Liver (tissue), 7 donors: ENCODE measurements at regions not wholly inside any gene's neighbourhood (a gene's known extent, or its start where the extent isn't known, plus 50 kb on each side); places are given as distances from the start of the nearest gene placed in this dataset.

Experiments
- DNase-seq: peaks from one replicate; pipeline ENCODE4 v3.0.0-alpha.2; 2017; ENCODE audit warnings: low spot score
- H3K27ac ChIP-seq, 2 donors: one replicate each; pipeline ENCODE4 v1.7.0; 2013; ENCODE audit warnings: inconsistent platforms in 2 of 2, low read length in 2 of 2, control low read depth in 1 of 2, low read depth in 1 of 2, mild to moderate bottlenecking in 1 of 2
- H3K27me3 ChIP-seq, 4 donors: one replicate each; pipeline versions ENCODE4 v1.6.1 to v1.7.0; 2013; ENCODE audit warnings: low read length in 3 of 4, inconsistent platforms in 1 of 4, mild to moderate bottlenecking in 1 of 4, moderate library complexity in 1 of 4; ENCODE audit not compliant: control insufficient read depth in 4 of 4, insufficient read depth in 4 of 4
- H3K36me3 ChIP-seq, 4 donors: one replicate each; pipeline versions ENCODE4 v1.6.1 to v1.7.0; 2013; ENCODE audit warnings: low read length in 3 of 4, mild to moderate bottlenecking in 3 of 4, low read depth in 1 of 4, moderate library complexity in 1 of 4; ENCODE audit not compliant: control insufficient read depth in 4 of 4, insufficient read depth in 3 of 4
- H3K4me1 ChIP-seq, 4 donors: one replicate each; pipeline versions ENCODE4 v1.6.1 to v1.7.0; 2013; ENCODE audit warnings: low read length in 3 of 4, mild to moderate bottlenecking in 3 of 4, moderate library complexity in 1 of 4; ENCODE audit not compliant: control insufficient read depth in 4 of 4, insufficient read depth in 4 of 4
- H3K4me3 ChIP-seq, 3 donors: one replicate each; pipeline versions ENCODE4 v1.6.1 to v1.7.0; 2013; ENCODE audit warnings: low read length in 3 of 3, control low read depth in 1 of 3, low read depth in 1 of 3, mild to moderate bottlenecking in 1 of 3
- H3K9ac ChIP-seq, 2 donors: one replicate each; pipeline ENCODE4 v1.7.0; 2013; ENCODE audit warnings: low read length in 2 of 2, mild to moderate bottlenecking in 2 of 2, moderate library complexity in 2 of 2, control low read depth in 1 of 2, low read depth in 1 of 2
- H3K9me3 ChIP-seq, 4 donors: one replicate each; pipeline versions ENCODE4 v1.6.1 to v1.7.0; 2013; ENCODE audit warnings: low read length in 3 of 4; ENCODE audit not compliant: control insufficient read depth in 4 of 4
- ATF3 ChIP-seq: IDR thresholded peaks from 2 replicates; pipeline ENCODE4 v1.6.1; 2016; ENCODE audit warnings: antibody characterized with exemption
- EGR1 ChIP-seq, 2 donors: IDR thresholded peaks; 2 replicates each; pipeline ENCODE4 v1.6.1; 2016 to 2018; ENCODE audit warnings: antibody characterized with exemption in 2 of 2, low read depth in 2 of 2
- FOXA1 ChIP-seq: IDR thresholded peaks from 2 replicates; pipeline ENCODE4 v1.6.1; 2016; ENCODE audit warnings: antibody characterized with exemption
- FOXA2 ChIP-seq: IDR thresholded peaks from 2 replicates; pipeline ENCODE4 v1.6.1; 2016; ENCODE audit warnings: antibody characterized with exemption
- GABPA ChIP-seq, 2 donors: IDR thresholded peaks in 1 of 2; conservative IDR thresholded peaks in 1 of 2; 2 replicates each; pipeline ENCODE4 v1.6.1; 2016; ENCODE audit warnings: antibody characterized with exemption in 2 of 2, mild to moderate bottlenecking in 1 of 2, moderate library complexity in 1 of 2
- HNF4A ChIP-seq, 2 donors: conservative IDR thresholded peaks; 2 replicates each; pipeline ENCODE4 v1.6.1; 2016; ENCODE audit warnings: antibody characterized with exemption in 2 of 2, mild to moderate bottlenecking in 2 of 2
- HNF4G ChIP-seq: IDR thresholded peaks from 2 replicates; pipeline ENCODE4 v1.6.1; 2016; ENCODE audit warnings: antibody characterized with exemption
- JUND ChIP-seq, 2 donors: IDR thresholded peaks; 2 replicates each; pipeline ENCODE4 v1.6.1; 2016; ENCODE audit warnings: antibody characterized with exemption in 2 of 2
- MAX ChIP-seq: IDR thresholded peaks from 2 replicates; pipeline ENCODE4 v1.6.1; 2016; ENCODE audit warnings: antibody characterized with exemption
- NR2F2 ChIP-seq: IDR thresholded peaks from 2 replicates; pipeline ENCODE4 v1.6.1; 2016; ENCODE audit warnings: antibody characterized with exemption
- RAD21 ChIP-seq, 2 donors: IDR thresholded peaks; 2 replicates each; pipeline ENCODE4 v1.6.1; 2016; ENCODE audit warnings: antibody characterized with exemption in 2 of 2, mild to moderate bottlenecking in 2 of 2
- REST ChIP-seq: IDR thresholded peaks from 2 replicates; pipeline ENCODE4 v1.6.1; 2016; ENCODE audit warnings: antibody characterized with exemption, mild to moderate bottlenecking
- RXRA ChIP-seq, 2 donors: IDR thresholded peaks; 2 replicates each; pipeline ENCODE4 v1.6.1; 2017 to 2018; ENCODE audit warnings: antibody characterized with exemption in 2 of 2, mild to moderate bottlenecking in 1 of 2
- SP1 ChIP-seq: IDR thresholded peaks from 2 replicates; pipeline ENCODE4 v1.6.1; 2018; ENCODE audit warnings: antibody characterized with exemption, mild to moderate bottlenecking
- ZBTB33 ChIP-seq: IDR thresholded peaks from 2 replicates; pipeline ENCODE4 v1.6.1; 2016; ENCODE audit warnings: antibody characterized with exemption
- WGBS: extraction: QIAGEN DNeasy Blood & Tissue Kit; methylation state at CpG from one replicate; pipeline ENCODE4 v1.1.7; 2013; 5-methylcytosine and 5-hydroxymethylcytosine counted together
- donor health status: healthy.
- donor health status: healthy.
- donor health status: healthy.
- donor health status: healthy.

- TF ChIP-seq HNF4G (no peak), MAX (no peak)
Measured at GRCh38 chr6:15874821-15875220, 212.0 kb upstream of the DTNBP1 start (continued).

- H3K4me3 ChIP-seq = no peak overlapping the region
- DNase-seq = no peak
- WGBS = 81% methylated on average over 2 of the region's 2 CpGs
- no peaks in the 10 kb centered on the region for H3K9me3 ChIP-seq
- no peaks in the 10 kb centered on the region for H3K27me3 ChIP-seq
- no peak overlapping the region for H3K9ac ChIP-seq
- H3K27ac ChIP-seq = no peak overlapping the region
- no peaks in the 10 kb centered on the region for H3K36me3 ChIP-seq
- no peaks in the 10 kb centered on the region for H3K4me1 ChIP-seq
- no peak for TF ChIP-seq HNF4G
- no peak for TF ChIP-seq JUND (IDR thresholded peaks at IDR 0.05)
- TF ChIP-seq RAD21 (IDR thresholded peaks at IDR 0.05) = no peak
- TF ChIP-seq ZBTB33 = no peak
- no peak for TF ChIP-seq FOXA2
- no peak for TF ChIP-seq RXRA (IDR thresholded peaks at IDR 0.05)
Measured at GRCh38 chr6:15874326-15874725, 211.5 kb upstream of the DTNBP1 start.

GRCh38 chr6:15872241-15873103 lies 209.6 kb upstream of the DTNBP1 start:
- Histone ChIP-seq H3K27me3 (peaks cover 0 to 2% (median 0%) of the 10 kb centered on the region in 4 donors), H3K4me3 (no peak overlapping the region), H3K36me3 (no peaks in the 10 kb centered on the region), H3K4me1 (no peaks in the 10 kb centered on the region), H3K27ac (no peak overlapping the region), H3K9ac (no peak overlapping the region), H3K9me3 (no peaks in the 10 kb centered on the region)
- no peak for TF ChIP-seq RAD21 (IDR thresholded peaks at IDR 0.05)
- no peak for TF ChIP-seq FOXA1
- TF ChIP-seq NR2F2 = no peak
- TF ChIP-seq MAX = no peak
- no peak for DNase-seq
- WGBS = 83% methylated on average over 11 of the region's 11 CpGs

- no peaks in the 10 kb centered on the region for H3K36me3 ChIP-seq
- H3K27me3 ChIP-seq = peaks cover 0 to 2% (median 0%) of the 10 kb centered on the region in 4 donors
- H3K9me3 ChIP-seq = no peaks in the 10 kb centered on the region
- no peak for DNase-seq
- WGBS = 75% methylated on average over 6 of the region's 6 CpGs
- no peak overlapping the region for H3K27ac ChIP-seq
- H3K9ac ChIP-seq = no peak overlapping the region
- H3K4me1 ChIP-seq = no peaks in the 10 kb centered on the region
- no peak for TF ChIP-seq FOXA1
- no peak for TF ChIP-seq JUND (IDR thresholded peaks at IDR 0.05)
- TF ChIP-seq RAD21 (IDR thresholded peaks at IDR 0.05) = no peak
- TF ChIP-seq SP1 = no peak
- TF ChIP-seq FOXA2 = no peak
- TF ChIP-seq ZBTB33 = no peak
- TF ChIP-seq MAX = no peak
- no peak for TF ChIP-seq ATF3
- TF ChIP-seq NR2F2 = no peak
- no peak for TF ChIP-seq HNF4A (conservative IDR thresholded peaks at IDR 0.05)
- no peak for TF ChIP-seq EGR1 (IDR thresholded peaks at IDR 0.05; ENCODE audit: low read depth in 2 of 2)
- TF ChIP-seq REST = no peak
- no peak for TF ChIP-seq HNF4G
- TF ChIP-seq GABPA (IDR thresholded peaks at IDR 0.05 in 1 of 2, conservative IDR thresholded peaks at IDR 0.05 in 1 of 2) = no peak
- no peak for TF ChIP-seq RXRA (IDR thresholded peaks at IDR 0.05)
- H3K4me3 ChIP-seq = no peak overlapping the region
Measured at GRCh38 chr6:15871276-15871675, 208.4 kb upstream of the DTNBP1 start.
